ENCODE measurements at regions not wholly inside any gene's neighbourhood (a gene's known extent, or its start where the extent isn't known, plus 50 kb on each side); places are given as distances from the start of the nearest gene placed in this dataset.

GRCh38 chr5:2656206-2656605 lies 95.3 kb downstream of the IRX2 start:
- TF ChIP-seq POLR2A (IDR thresholded peaks at IDR 0.05) (no peak), CTCF (IDR thresholded peaks at IDR 0.05) (no peak)

All from suprapubic skin (tissue), 3 donors.